Spinal cord (tissue), 9 donors: ENCODE measurements at regions not wholly inside any gene's neighbourhood (a gene's known extent, or its start where the extent isn't known, plus 50 kb on each side); places are given as distances from the start of the nearest gene placed in this dataset.

Source experiments
- DNase-seq, 6 donors: peaks; one replicate each; pipeline versions ENCODE4 v3.0.0 to v3.0.0-alpha.2; 2013 to 2015; ENCODE audit warnings: low spot score in 6 of 6, low read depth in 4 of 6
- H3K27ac ChIP-seq: one replicate; pipeline ENCODE4 v1.5.1; 2013; ENCODE audit warnings: low read depth, low read length, control low read depth
- H3K27me3 ChIP-seq: one replicate; pipeline ENCODE4 v1.6.1; 2013; ENCODE audit warnings: low read length; ENCODE audit not compliant: control insufficient read depth, insufficient read depth
- H3K36me3 ChIP-seq: one replicate; pipeline ENCODE4 v1.6.1; 2013; ENCODE audit warnings: low read length; ENCODE audit not compliant: control insufficient read depth, insufficient read depth
- H3K4me1 ChIP-seq: one replicate; pipeline ENCODE4 v1.6.1; 2013; ENCODE audit warnings: low read length; ENCODE audit not compliant: control insufficient read depth, insufficient read depth
- H3K4me3 ChIP-seq: one replicate; pipeline ENCODE4 v1.5.1; 2013; ENCODE audit warnings: low read depth, low read length, control low read depth
- H3K9me3 ChIP-seq: one replicate; pipeline ENCODE4 v1.6.1; 2013; ENCODE audit warnings: low read length; ENCODE audit not compliant: control insufficient read depth, insufficient read depth
- WGBS: methylation state at CpG from one replicate; pipeline ENCODE4 v1.1.5; 2013; ENCODE audit warnings: missing lambda C conversion rate; ENCODE audit not compliant: insufficient coverage; 5-methylcytosine and 5-hydroxymethylcytosine counted together
- donor health status: healthy.

GRCh38 chr9:78127279-78128225 is 95.9 kb upstream of the GNAQ start:
- peaks cover 14% of the 10 kb centered on the region for H3K4me1 ChIP-seq
- no CpG with 5 or more reads among the region's 5 CpGs for WGBS
- DNase-seq, result peak in 5 of 6 donors; percentile 40 to 84 (median 61)
- no peaks in the 10 kb centered on the region for H3K27me3 ChIP-seq
- H3K9me3 ChIP-seq, result no peaks in the 10 kb centered on the region
- peak overlapping the region; percentile 83 for H3K27ac ChIP-seq
- no peaks in the 10 kb centered on the region for H3K36me3 ChIP-seq
- H3K4me3 ChIP-seq, result no peak overlapping the region

DNA sequence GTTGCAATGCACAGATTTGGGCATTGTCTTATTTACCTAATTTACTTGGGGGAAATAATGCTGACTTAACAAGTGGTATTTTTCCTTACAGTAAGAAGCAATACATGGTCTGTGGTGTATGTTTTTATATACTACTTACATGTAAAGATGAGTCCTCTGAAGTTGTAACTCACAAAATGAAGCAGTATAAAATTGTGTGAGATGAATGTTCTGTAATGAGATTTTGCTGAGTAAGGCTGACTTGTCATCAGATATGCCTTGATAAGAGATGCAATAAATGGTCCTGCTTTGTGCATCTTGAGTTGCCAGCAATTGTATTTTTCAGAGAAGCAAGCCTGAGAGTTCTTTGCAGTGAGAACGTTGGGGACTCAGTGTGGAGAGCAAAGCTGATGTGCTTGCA is 92.2 kb upstream of the GNAQ start:
- WGBS, result 82% methylated on average over 1 of the region's 1 CpG

GRCh38 chr9:78122631-78123030 is 91.0 kb upstream of the GNAQ start:
- no peaks in the 10 kb centered on the region for H3K36me3 ChIP-seq
- H3K4me1 ChIP-seq, result peaks cover 5% of the 10 kb centered on the region
- DNase-seq, result no peak
- H3K27me3 ChIP-seq, result no peaks in the 10 kb centered on the region
- no peaks in the 10 kb centered on the region for H3K9me3 ChIP-seq
- H3K4me3 ChIP-seq, result no peak overlapping the region
- WGBS, result 94% methylated on average over 4 of the region's 5 CpGs
- H3K27ac ChIP-seq, result no peak overlapping the region

More for the DNA sequence above, 92.2 kb upstream of the GNAQ start:
- H3K4me3 ChIP-seq, result no peak overlapping the region
- no peaks in the 10 kb centered on the region for H3K36me3 ChIP-seq
- H3K4me1 ChIP-seq, result peaks cover 7% of the 10 kb centered on the region
- H3K9me3 ChIP-seq, result no peaks in the 10 kb centered on the region
- no peak overlapping the region for H3K27ac ChIP-seq
- no peaks in the 10 kb centered on the region for H3K27me3 ChIP-seq
- DNase-seq, result no peak

- Histone ChIP-seq H3K4me1 (no peaks in the 10 kb centered on the region), H3K27ac (no peak overlapping the region), H3K36me3 (no peaks in the 10 kb centered on the region), H3K9me3 (no peaks in the 10 kb centered on the region), H3K27me3 (no peaks in the 10 kb centered on the region), H3K4me3 (no peak overlapping the region)
- DNase-seq, result peak in 4 of 6 donors; percentile 49 to 84 (median 66)
- WGBS, result 80% methylated on average over 2 of the region's 4 CpGs
These were observed 89.9 kb upstream of the GNAQ start for GRCh38 chr9:78121488-78121887.

DNA sequence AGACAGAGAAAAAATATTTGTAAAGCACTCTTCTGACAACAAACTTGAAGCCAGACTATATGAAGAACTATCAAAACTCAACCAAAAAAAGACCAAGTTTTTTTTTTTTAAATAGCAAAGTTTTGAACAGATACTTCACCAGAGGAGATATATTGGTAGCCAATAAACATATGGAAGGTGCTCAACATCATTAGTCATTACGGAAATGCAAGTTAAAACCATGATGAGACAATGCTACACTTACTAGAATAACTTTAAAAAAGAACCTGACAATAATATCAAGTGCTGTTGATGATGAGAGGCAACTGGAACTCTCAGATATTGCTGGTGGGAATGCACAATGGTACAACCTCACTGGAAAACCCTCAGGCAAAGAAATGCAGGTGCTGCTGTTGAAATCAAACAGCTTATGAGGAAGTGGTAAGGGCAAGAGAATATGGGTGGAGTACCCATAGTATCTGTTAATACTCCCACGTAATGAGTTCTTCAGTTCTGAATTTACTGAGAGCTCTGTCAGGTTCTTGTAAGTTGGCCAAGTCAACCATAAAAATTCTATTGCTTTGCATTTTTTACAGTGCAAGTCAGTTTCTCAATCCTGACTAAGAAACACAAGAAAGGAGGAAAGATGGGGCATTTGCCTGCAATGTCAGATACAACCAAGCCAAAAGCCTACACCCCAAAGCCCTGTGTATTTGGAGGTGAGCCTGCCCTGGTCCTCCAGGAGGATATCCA is 87.3 kb upstream of the GNAQ start:
- H3K27me3 ChIP-seq, result no peaks in the 10 kb centered on the region
- no CpG with 5 or more reads among the region's 2 CpGs for WGBS
- no peaks in the 10 kb centered on the region for H3K36me3 ChIP-seq
- H3K27ac ChIP-seq, result no peak overlapping the region
- H3K9me3 ChIP-seq, result no peaks in the 10 kb centered on the region
- no peak overlapping the region for H3K4me3 ChIP-seq
- DNase-seq, result no peak
- H3K4me1 ChIP-seq, result no peaks in the 10 kb centered on the region

GRCh38 chr9:78115073-78115472 is 83.5 kb upstream of the GNAQ start:
- Histone ChIP-seq H3K9me3 (no peaks in the 10 kb centered on the region), H3K4me3 (no peak overlapping the region), H3K27ac (no peak overlapping the region), H3K4me1 (no peaks in the 10 kb centered on the region), H3K36me3 (no peaks in the 10 kb centered on the region), H3K27me3 (no peaks in the 10 kb centered on the region)
- no peak for DNase-seq
- 89% methylated on average over 1 of the region's 1 CpG for WGBS

GRCh38 chr9:78114581-78114980 is 83.0 kb upstream of the GNAQ start:
- H3K36me3 ChIP-seq, result no peaks in the 10 kb centered on the region
- H3K9me3 ChIP-seq, result no peaks in the 10 kb centered on the region
- no peaks in the 10 kb centered on the region for H3K27me3 ChIP-seq
- DNase-seq, result no peak
- no peak overlapping the region for H3K4me3 ChIP-seq
- 91% methylated on average over 3 of the region's 4 CpGs for WGBS
- no peak overlapping the region for H3K27ac ChIP-seq
- no peaks in the 10 kb centered on the region for H3K4me1 ChIP-seq

DNA sequence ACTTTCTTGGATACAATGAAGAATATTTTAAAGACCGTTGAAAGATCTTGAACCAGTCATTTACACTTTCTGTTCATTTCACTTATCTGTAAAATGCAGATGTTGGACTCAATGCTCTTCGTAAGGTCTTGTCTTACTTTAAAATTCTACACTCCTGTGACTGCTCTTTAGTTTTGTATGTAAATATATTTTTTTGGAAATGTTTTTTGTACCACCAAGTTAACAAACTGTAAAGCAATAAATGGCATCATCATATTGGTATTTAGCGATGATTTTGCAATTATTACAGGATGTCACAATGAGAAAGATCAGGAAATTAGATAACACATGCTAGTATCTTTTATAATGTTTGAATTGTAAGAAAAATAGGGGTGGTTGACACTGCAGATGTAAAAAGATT is 80.8 kb upstream of the GNAQ start:
- H3K4me1 ChIP-seq, result no peaks in the 10 kb centered on the region
- no peak for DNase-seq
- no peak overlapping the region for H3K4me3 ChIP-seq
- no peaks in the 10 kb centered on the region for H3K9me3 ChIP-seq
- H3K27ac ChIP-seq, result no peak overlapping the region
- no CpG with 5 or more reads among the region's 3 CpGs for WGBS
- H3K27me3 ChIP-seq, result no peaks in the 10 kb centered on the region
- H3K36me3 ChIP-seq, result no peaks in the 10 kb centered on the region

DNA sequence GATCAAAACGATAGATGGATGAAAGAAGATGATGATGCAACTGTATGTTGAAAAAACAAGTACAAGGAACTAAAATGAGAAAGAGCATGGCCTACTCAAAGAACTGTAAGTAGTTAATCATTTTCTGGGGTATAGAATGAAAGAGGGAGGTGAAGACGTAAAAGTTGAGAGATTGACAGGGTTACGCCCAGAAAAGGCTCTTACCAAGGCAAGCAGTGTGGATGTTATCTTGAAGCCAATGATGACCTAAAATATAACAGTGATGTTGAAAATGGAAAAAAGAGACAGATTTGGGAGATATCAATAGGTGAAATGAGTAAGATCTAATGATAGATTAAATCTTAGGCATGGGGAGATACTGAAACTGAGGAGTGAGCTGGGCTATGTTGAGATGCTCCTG is 80.4 kb upstream of the GNAQ start:
- Histone ChIP-seq H3K4me1 (no peaks in the 10 kb centered on the region), H3K27ac (no peak overlapping the region), H3K36me3 (no peaks in the 10 kb centered on the region), H3K9me3 (no peaks in the 10 kb centered on the region), H3K4me3 (no peak overlapping the region), H3K27me3 (no peaks in the 10 kb centered on the region)
- DNase-seq, result no peak
- 91% methylated on average over 3 of the region's 3 CpGs for WGBS
